HG03280 (cell line): ENCODE measurements at regions not wholly inside any gene's neighbourhood (a gene's known extent, or its start where the extent isn't known, plus 50 kb on each side); places are given as distances from the start of the nearest gene placed in this dataset.
"Not testable (repeated sequence)": the region's sequence is repeated elsewhere in the genome, so short reads cannot be mapped to it uniquely, and the experiment has no call there.

Experiments
- ATAC-seq: cut with Tn5 transposase; IDR thresholded peaks from one replicate; pipeline ENCODE4 v1.9.1; 2021; ENCODE audit warnings: mild to moderate bottlenecking, moderate library complexity; ENCODE audit not compliant: unreplicated experiment

GRCh38 chr11:122209619-122210366, 93.8 kb upstream of the BLID start:
- no peak for ATAC-seq

- ATAC-seq: no peak
Measured at GRCh38 chr11:122207921-122208764, 92.1 kb upstream of the BLID start.

GRCh38 chr11:122207505-122207904, 91.5 kb upstream of the BLID start:
- no peak for ATAC-seq

- no peak for ATAC-seq
Measured at GRCh38 chr11:122205036-122205435, 89.0 kb upstream of the BLID start.

GRCh38 chr11:122204206-122204605, 88.2 kb upstream of the BLID start:
- no peak for ATAC-seq

- peak; percentile 85 for ATAC-seq
Measured at GRCh38 chr11:122202951-122203456, 87.0 kb upstream of the BLID start.

GRCh38 chr11:122202161-122202950, 86.3 kb upstream of the BLID start:
- ATAC-seq: no peak

- no peak for ATAC-seq
Measured at GRCh38 chr11:122201106-122201505, 85.1 kb upstream of the BLID start.

GRCh38 chr11:122199661-122200060, 83.6 kb upstream of the BLID start:
- ATAC-seq: no peak

GRCh38 chr11:122198291-122198983, 82.4 kb upstream of the BLID start:
- no peak for ATAC-seq

- no peak for ATAC-seq
Measured at GRCh38 chr11:122197066-122197987, 81.3 kb upstream of the BLID start.

GRCh38 chr11:122195790-122196189, 79.8 kb upstream of the BLID start:
- no peak for ATAC-seq

- not testable (repeated sequence) for ATAC-seq
Measured at GRCh38 chr11:122193881-122194480, 78.0 kb upstream of the BLID start.

GRCh38 chr11:122193457-122193856, 77.4 kb upstream of the BLID start:
- no peak for ATAC-seq

GRCh38 chr11:122192634-122193255, 76.7 kb upstream of the BLID start:
- ATAC-seq: no peak

- ATAC-seq: no peak
Measured at GRCh38 chr11:122190768-122191167, 74.8 kb upstream of the BLID start.

- ATAC-seq: no peak
Measured at GRCh38 chr11:122189229-122189628, 73.2 kb upstream of the BLID start.

- ATAC-seq: no peak
Measured at GRCh38 chr11:122187373-122188165, 71.6 kb upstream of the BLID start.
